ENCODE measurements at regions not wholly inside any gene's neighbourhood (a gene's known extent, or its start where the extent isn't known, plus 50 kb on each side); places are given as distances from the start of the nearest gene placed in this dataset.

- no peak for DNase-seq (ENCODE audit: low read depth)
Observed at GRCh38 chr16:17853958-17854357, 383.2 kb upstream of the XYLT1 start.

- DNase-seq (ENCODE audit: low read depth), result no peak
Observed at GRCh38 chr16:17852977-17853702, 382.4 kb upstream of the XYLT1 start.

- no peak for DNase-seq (ENCODE audit: low read depth)
Observed at GRCh38 chr16:17850581-17851250, 380.0 kb upstream of the XYLT1 start.

- DNase-seq (ENCODE audit: low read depth), result no peak
Observed at GRCh38 chr16:17847234-17847795, 376.6 kb upstream of the XYLT1 start.

GRCh38 chr16:17846030-17846429 lies 375.3 kb upstream of the XYLT1 start:
- DNase-seq (ENCODE audit: low read depth), result no peak

GRCh38 chr16:17845031-17845430 lies 374.3 kb upstream of the XYLT1 start:
- no peak for DNase-seq (ENCODE audit: low read depth)

GRCh38 chr16:17843905-17844304 lies 373.1 kb upstream of the XYLT1 start:
- DNase-seq (ENCODE audit: low read depth), result no peak

GRCh38 chr16:17839907-17840306 lies 369.1 kb upstream of the XYLT1 start:
- DNase-seq (ENCODE audit: low read depth), result no peak

- no peak for DNase-seq (ENCODE audit: low read depth)
Observed at GRCh38 chr16:17839272-17839671, 368.5 kb upstream of the XYLT1 start.

GRCh38 chr16:17836868-17837602 lies 366.3 kb upstream of the XYLT1 start:
- DNase-seq (ENCODE audit: low read depth), result no peak

GRCh38 chr16:17835118-17835876 lies 364.5 kb upstream of the XYLT1 start:
- DNase-seq (ENCODE audit: low read depth), result no peak

- DNase-seq (ENCODE audit: low read depth), result no peak
Observed at GRCh38 chr16:17832738-17833137, 362.0 kb upstream of the XYLT1 start.

- DNase-seq (ENCODE audit: low read depth), result no peak
Observed at GRCh38 chr16:17831330-17831729, 360.6 kb upstream of the XYLT1 start.

GRCh38 chr16:17830651-17831050 lies 359.9 kb upstream of the XYLT1 start:
- DNase-seq (ENCODE audit: low read depth), result no peak

GRCh38 chr16:17829811-17830210 lies 359.1 kb upstream of the XYLT1 start:
- DNase-seq (ENCODE audit: low read depth), result no peak

GRCh38 chr16:17828012-17828411 lies 357.3 kb upstream of the XYLT1 start:
- no peak for DNase-seq (ENCODE audit: low read depth)

- no peak for DNase-seq (ENCODE audit: low read depth)
Observed at GRCh38 chr16:17827313-17827712, 356.6 kb upstream of the XYLT1 start.

- no peak for DNase-seq (ENCODE audit: low read depth)
Observed at GRCh38 chr16:17817943-17818342, 347.2 kb upstream of the XYLT1 start.

GRCh38 chr16:17817260-17817659 lies 346.5 kb upstream of the XYLT1 start:
- no peak for DNase-seq (ENCODE audit: low read depth)

GRCh38 chr16:17812771-17813170 lies 342.0 kb upstream of the XYLT1 start:
- no peak for DNase-seq (ENCODE audit: low read depth)

GRCh38 chr16:17804857-17805256 lies 334.1 kb upstream of the XYLT1 start:
- no peak for DNase-seq (ENCODE audit: low read depth)
